ENCODE measurements at regions not wholly inside any gene's neighbourhood (a gene's known extent, or its start where the extent isn't known, plus 50 kb on each side); places are given as distances from the start of the nearest gene placed in this dataset.

DNA sequence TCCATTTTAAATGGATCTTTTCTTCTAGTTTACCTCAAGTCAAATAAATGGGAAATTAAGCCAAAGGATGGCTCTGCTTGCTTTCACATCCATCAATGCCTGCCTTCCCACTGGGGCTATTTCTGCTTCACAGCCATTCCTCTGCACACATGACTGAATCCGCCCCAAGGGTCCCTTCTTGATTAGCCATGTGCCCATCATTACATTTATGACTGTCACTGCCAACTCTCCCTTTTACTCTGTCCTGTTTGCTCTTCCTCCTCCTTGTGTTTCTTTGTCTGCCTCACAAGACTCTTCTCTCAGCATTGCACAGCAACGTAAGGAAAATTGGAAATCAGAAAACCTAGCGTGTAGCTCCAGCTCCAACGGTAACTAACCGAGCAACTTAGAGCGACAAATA lies 410.2 kb downstream of the TBC1D4 start:
- no peaks in the 10 kb centered on the region for H3K36me3 ChIP-seq (ENCODE audit: low read length)
- H3K27me3 ChIP-seq (ENCODE audit: low read length), result no peaks in the 10 kb centered on the region
- H3K4me2 ChIP-seq (ENCODE audit: low read depth, low read length, poor library complexity, severe bottlenecking), result no peak overlapping the region
- H3K9ac ChIP-seq (ENCODE audit: low read length), result no peak overlapping the region
- H3K4me3 ChIP-seq (ENCODE audit: insufficient read depth, low read length, poor library complexity, severe bottlenecking), result no peak overlapping the region
- H3K9me2 ChIP-seq (replicated peaks; ENCODE audit: insufficient read depth, low read length), result 0 out of 2 replicates have a peak, but pooled peaks cover 3% of the 10 kb centered on the region
- H3F3A ChIP-seq (ENCODE audit: insufficient read depth), result no peaks in the 10 kb centered on the region
- no peak overlapping the region for H3K27ac ChIP-seq (ENCODE audit: low read depth, low read length)
- TF ChIP-seq, protein P1, sequence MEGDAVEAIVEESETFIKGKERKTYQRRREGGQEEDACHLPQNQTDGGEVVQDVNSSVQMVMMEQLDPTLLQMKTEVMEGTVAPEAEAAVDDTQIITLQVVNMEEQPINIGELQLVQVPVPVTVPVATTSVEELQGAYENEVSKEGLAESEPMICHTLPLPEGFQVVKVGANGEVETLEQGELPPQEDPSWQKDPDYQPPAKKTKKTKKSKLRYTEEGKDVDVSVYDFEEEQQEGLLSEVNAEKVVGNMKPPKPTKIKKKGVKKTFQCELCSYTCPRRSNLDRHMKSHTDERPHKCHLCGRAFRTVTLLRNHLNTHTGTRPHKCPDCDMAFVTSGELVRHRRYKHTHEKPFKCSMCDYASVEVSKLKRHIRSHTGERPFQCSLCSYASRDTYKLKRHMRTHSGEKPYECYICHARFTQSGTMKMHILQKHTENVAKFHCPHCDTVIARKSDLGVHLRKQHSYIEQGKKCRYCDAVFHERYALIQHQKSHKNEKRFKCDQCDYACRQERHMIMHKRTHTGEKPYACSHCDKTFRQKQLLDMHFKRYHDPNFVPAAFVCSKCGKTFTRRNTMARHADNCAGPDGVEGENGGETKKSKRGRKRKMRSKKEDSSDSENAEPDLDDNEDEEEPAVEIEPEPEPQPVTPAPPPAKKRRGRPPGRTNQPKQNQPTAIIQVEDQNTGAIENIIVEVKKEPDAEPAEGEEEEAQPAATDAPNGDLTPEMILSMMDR (IDR thresholded peaks at IDR 0.05; ENCODE audit: insufficient read depth, low read length, poor library complexity, severe bottlenecking), result no peak
- H4K20me1 ChIP-seq (ENCODE audit: low read depth, low read length), result no peaks in the 10 kb centered on the region
- no peaks in the 10 kb centered on the region for H3K79me2 ChIP-seq (ENCODE audit: insufficient read depth, low read length)
- H3K9me3 ChIP-seq (ENCODE audit: insufficient read depth, low read length), result no peaks in the 10 kb centered on the region
- no peak overlapping the region for H2AFZ ChIP-seq (ENCODE audit: low read depth, low read length, severe bottlenecking)

DNA sequence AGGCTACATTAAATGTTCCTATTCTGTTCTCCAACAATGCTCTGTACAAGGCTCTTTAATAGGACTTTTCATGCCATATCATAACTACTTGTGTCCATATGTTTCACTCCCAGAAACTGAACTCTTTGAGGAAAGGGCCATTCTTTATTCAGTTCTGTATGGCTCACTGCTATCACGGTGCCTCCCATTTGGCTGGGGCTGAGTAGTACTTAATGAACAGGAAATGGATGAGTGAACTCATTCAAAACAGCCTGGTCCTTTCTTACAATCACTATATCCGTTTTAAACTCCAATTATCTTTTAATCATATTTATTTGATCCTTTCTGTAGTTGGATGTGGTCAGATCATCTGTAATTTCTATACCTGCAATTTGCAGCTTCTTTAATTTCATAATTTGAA lies 410.6 kb downstream of the TBC1D4 start:
- H3K9ac ChIP-seq (ENCODE audit: low read length), result no peak overlapping the region
- H3K27ac ChIP-seq (ENCODE audit: low read depth, low read length), result no peak overlapping the region
- H2AFZ ChIP-seq (ENCODE audit: low read depth, low read length, severe bottlenecking), result no peak overlapping the region
- no peaks in the 10 kb centered on the region for H3F3A ChIP-seq (ENCODE audit: insufficient read depth)
- TF ChIP-seq EZH2phosphoT487 (conservative IDR thresholded peaks at IDR 0.05; ENCODE audit: low read length), result no peak
- TF ChIP-seq, protein P1 (IDR thresholded peaks at IDR 0.05; ENCODE audit: insufficient read depth, low read length, poor library complexity, severe bottlenecking), result no peak
- no peak overlapping the region for H3K4me2 ChIP-seq (ENCODE audit: low read depth, low read length, poor library complexity, severe bottlenecking)
- H3K4me3 ChIP-seq (ENCODE audit: insufficient read depth, low read length, poor library complexity, severe bottlenecking), result no peak overlapping the region
- H3K27me3 ChIP-seq (ENCODE audit: low read length), result no peaks in the 10 kb centered on the region
- H3K9me3 ChIP-seq (ENCODE audit: insufficient read depth, low read length), result no peaks in the 10 kb centered on the region
- no peaks in the 10 kb centered on the region for H3K79me2 ChIP-seq (ENCODE audit: insufficient read depth, low read length)
- no peaks in the 10 kb centered on the region for H4K20me1 ChIP-seq (ENCODE audit: low read depth, low read length)
- 0 out of 2 replicates have a peak, but pooled peaks cover 3% of the 10 kb centered on the region for H3K9me2 ChIP-seq (replicated peaks; ENCODE audit: insufficient read depth, low read length)
- no peaks in the 10 kb centered on the region for H3K36me3 ChIP-seq (ENCODE audit: low read length)

DNA sequence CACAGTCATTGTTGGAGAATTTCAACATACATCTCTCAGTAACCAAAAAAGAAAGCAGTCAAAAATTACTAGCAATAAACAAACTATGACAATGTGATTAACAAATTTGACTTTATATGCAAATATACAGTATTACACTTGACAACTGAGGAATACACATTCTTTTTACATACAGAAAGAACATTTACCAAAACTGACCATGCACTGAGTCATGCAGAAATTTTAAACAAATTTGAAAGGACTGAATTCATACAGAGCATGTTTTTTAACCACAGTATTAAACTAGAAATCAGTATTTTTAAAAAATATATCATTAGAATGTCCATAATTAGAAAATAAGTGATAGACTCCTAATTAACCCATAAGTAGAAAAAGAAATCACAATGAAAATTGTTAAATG lies 420.1 kb downstream of the TBC1D4 start:
- Histone ChIP-seq H3K27ac (ENCODE audit: low read depth, low read length) (no peak overlapping the region), H3K79me2 (ENCODE audit: insufficient read depth, low read length) (no peaks in the 10 kb centered on the region), H3K27me3 (ENCODE audit: low read length) (no peaks in the 10 kb centered on the region), H3K9me3 (ENCODE audit: insufficient read depth, low read length) (no peaks in the 10 kb centered on the region), H3F3A (ENCODE audit: insufficient read depth) (no peaks in the 10 kb centered on the region), H3K9me2 (replicated peaks; ENCODE audit: insufficient read depth, low read length) (no peaks in the 10 kb centered on the region), H2AFZ (ENCODE audit: low read depth, low read length, severe bottlenecking) (no peak overlapping the region), H3K4me3 (ENCODE audit: insufficient read depth, low read length, poor library complexity, severe bottlenecking) (no peak overlapping the region), H3K9ac (ENCODE audit: low read length) (no peak overlapping the region), H3K36me3 (ENCODE audit: low read length) (no peaks in the 10 kb centered on the region), H3K4me2 (ENCODE audit: low read depth, low read length, poor library complexity, severe bottlenecking) (no peak overlapping the region), H4K20me1 (ENCODE audit: low read depth, low read length) (no peaks in the 10 kb centered on the region)
- TF ChIP-seq, protein P1 (IDR thresholded peaks at IDR 0.05; ENCODE audit: insufficient read depth, low read length, poor library complexity, severe bottlenecking), result no peak
- TF ChIP-seq EZH2phosphoT487 (conservative IDR thresholded peaks at IDR 0.05; ENCODE audit: low read length), result no peak

DNA sequence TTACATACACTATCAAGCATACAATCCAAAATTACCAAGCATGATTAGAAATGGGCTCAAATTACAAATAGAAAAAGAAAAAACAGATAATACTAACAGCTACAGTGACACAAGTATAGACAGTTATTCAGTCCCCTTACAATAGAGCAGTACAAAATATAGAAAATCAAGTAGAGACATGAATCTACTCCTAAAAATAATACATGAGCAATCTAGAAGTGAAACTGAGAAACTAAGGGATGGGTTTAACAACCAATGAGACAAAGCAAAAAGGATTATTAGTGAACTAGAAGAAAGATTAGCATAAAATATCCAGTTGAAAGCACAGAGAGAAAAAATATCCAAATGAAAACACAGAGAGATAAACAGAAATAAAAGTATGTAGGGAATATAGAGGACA lies 426.7 kb downstream of the TBC1D4 start:
- H3K9me3 ChIP-seq (ENCODE audit: insufficient read depth, low read length), result no peaks in the 10 kb centered on the region
- no peak overlapping the region for H3K4me2 ChIP-seq (ENCODE audit: low read depth, low read length, poor library complexity, severe bottlenecking)
- H3K36me3 ChIP-seq (ENCODE audit: low read length), result no peaks in the 10 kb centered on the region
- H3K27me3 ChIP-seq (ENCODE audit: low read length), result no peaks in the 10 kb centered on the region
- no peak overlapping the region for H3K27ac ChIP-seq (ENCODE audit: low read depth, low read length)
- no peak overlapping the region for H3K9ac ChIP-seq (ENCODE audit: low read length)
- H2AFZ ChIP-seq (ENCODE audit: low read depth, low read length, severe bottlenecking), result no peak overlapping the region
- H4K20me1 ChIP-seq (ENCODE audit: low read depth, low read length), result no peaks in the 10 kb centered on the region
- no peak for TF ChIP-seq EZH2phosphoT487 (conservative IDR thresholded peaks at IDR 0.05; ENCODE audit: low read length)
- no peaks in the 10 kb centered on the region for H3K9me2 ChIP-seq (replicated peaks; ENCODE audit: insufficient read depth, low read length)
- no peaks in the 10 kb centered on the region for H3F3A ChIP-seq (ENCODE audit: insufficient read depth)
- no peak overlapping the region for H3K4me3 ChIP-seq (ENCODE audit: insufficient read depth, low read length, poor library complexity, severe bottlenecking)
- no peaks in the 10 kb centered on the region for H3K79me2 ChIP-seq (ENCODE audit: insufficient read depth, low read length)

Measured in SU-DHL-6 (cell line).